ENCODE measurements at regions not wholly inside any gene's neighbourhood (a gene's known extent, or its start where the extent isn't known, plus 50 kb on each side); places are given as distances from the start of the nearest gene placed in this dataset.

DNA sequence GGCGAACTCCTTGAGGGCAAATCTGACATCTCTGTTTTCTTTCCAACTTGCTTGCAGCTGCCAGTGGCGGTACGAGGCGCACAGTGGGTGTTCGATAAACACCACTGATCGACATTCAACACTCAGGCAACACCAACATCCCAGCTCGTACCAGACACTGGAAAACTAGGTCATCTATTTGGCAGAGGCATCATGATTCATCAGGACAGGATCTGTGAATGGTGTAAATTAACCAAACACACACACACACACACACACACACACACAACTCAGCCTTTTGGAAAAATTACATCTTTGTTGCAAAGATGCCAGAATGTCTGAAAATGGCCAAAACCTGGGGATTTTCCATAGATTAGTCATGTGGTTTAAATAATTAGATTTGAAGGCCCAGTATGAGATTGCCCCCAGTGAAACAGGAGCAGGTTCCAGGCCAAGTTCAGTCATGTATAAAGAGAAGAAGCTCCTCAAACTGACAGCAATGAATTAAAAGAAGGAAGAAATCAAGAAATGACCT, 150.5 kb upstream of the NCKAP5 start:
- H3K4me3 ChIP-seq (ENCODE audit: low read depth, low read length, poor library complexity, severe bottlenecking) = no peak overlapping the region
- H3K9me3 ChIP-seq (ENCODE audit: low read length) = no peaks in the 10 kb centered on the region
- TF ChIP-seq, protein P1, sequence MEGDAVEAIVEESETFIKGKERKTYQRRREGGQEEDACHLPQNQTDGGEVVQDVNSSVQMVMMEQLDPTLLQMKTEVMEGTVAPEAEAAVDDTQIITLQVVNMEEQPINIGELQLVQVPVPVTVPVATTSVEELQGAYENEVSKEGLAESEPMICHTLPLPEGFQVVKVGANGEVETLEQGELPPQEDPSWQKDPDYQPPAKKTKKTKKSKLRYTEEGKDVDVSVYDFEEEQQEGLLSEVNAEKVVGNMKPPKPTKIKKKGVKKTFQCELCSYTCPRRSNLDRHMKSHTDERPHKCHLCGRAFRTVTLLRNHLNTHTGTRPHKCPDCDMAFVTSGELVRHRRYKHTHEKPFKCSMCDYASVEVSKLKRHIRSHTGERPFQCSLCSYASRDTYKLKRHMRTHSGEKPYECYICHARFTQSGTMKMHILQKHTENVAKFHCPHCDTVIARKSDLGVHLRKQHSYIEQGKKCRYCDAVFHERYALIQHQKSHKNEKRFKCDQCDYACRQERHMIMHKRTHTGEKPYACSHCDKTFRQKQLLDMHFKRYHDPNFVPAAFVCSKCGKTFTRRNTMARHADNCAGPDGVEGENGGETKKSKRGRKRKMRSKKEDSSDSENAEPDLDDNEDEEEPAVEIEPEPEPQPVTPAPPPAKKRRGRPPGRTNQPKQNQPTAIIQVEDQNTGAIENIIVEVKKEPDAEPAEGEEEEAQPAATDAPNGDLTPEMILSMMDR (conservative IDR thresholded peaks at IDR 0.05; ENCODE audit: low read length) = no peak
- TF ChIP-seq EZH2phosphoT487 (IDR thresholded peaks at IDR 0.05; ENCODE audit: borderline replicate concordance, low read depth, low read length) = no peak
- H3K4me1 ChIP-seq (ENCODE audit: insufficient read depth, low read length, poor library complexity, severe bottlenecking) = no peaks in the 10 kb centered on the region
- H3K79me2 ChIP-seq (ENCODE audit: insufficient read depth, low read depth, low read length) = no peaks in the 10 kb centered on the region
- intact Hi-C loops (cut with micrococcal nuclease; ENCODE audit: unreplicated experiment) = no loop called here
- no peaks in the 10 kb centered on the region for H4K20me1 ChIP-seq (ENCODE audit: insufficient read depth, low read length)
- no peaks in the 10 kb centered on the region for H3K36me3 ChIP-seq (ENCODE audit: insufficient read depth, low read length)
- CTCF ChIA-PET (ENCODE audit: unreplicated experiment) = no interaction called here
- H3K4me2 ChIP-seq (ENCODE audit: low read length) = no peak overlapping the region
- H2AFZ ChIP-seq (ENCODE audit: low read length) = no peak overlapping the region
- no peak overlapping the region for H3K27ac ChIP-seq (ENCODE audit: low read depth, low read length, poor library complexity, severe bottlenecking)
- no TSS peak for BruUV-seq (replicated peaks)
- POLR2A ChIA-PET = no interaction called here
- no peaks in the 10 kb centered on the region for H3K9me2 ChIP-seq (ENCODE audit: insufficient read depth, low read length)
- DNase-seq (ENCODE audit: low spot score) = no peak

DNA sequence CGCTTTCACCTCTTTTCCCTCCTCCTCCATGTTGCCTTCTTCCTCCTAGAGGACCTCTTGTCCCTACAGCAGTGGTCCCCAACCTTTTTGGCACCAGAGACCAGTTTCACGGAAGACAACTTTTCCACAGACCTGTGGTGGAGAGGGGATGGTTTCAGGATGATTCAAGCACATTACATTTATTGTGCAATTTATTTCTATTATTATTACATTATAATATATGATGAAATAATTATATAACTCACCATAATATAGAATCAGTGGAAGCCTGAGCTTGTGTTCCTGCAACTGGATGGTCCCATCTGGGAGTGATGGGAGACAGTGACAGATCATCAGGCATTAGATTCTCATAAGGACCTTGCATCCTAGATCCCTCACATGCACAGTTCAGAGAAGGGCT, 152.2 kb upstream of the NCKAP5 start:
- Histone ChIP-seq H2AFZ (ENCODE audit: low read length) (no peak overlapping the region), H3K4me2 (ENCODE audit: low read length) (no peak overlapping the region), H3K4me1 (ENCODE audit: insufficient read depth, low read length, poor library complexity, severe bottlenecking) (no peaks in the 10 kb centered on the region), H3K36me3 (ENCODE audit: insufficient read depth, low read length) (no peaks in the 10 kb centered on the region), H3K27ac (ENCODE audit: low read depth, low read length, poor library complexity, severe bottlenecking) (no peak overlapping the region), H3K4me3 (ENCODE audit: low read depth, low read length, poor library complexity, severe bottlenecking) (no peak overlapping the region), H4K20me1 (ENCODE audit: insufficient read depth, low read length) (no peaks in the 10 kb centered on the region), H3K79me2 (ENCODE audit: insufficient read depth, low read depth, low read length) (no peaks in the 10 kb centered on the region), H3K9me3 (ENCODE audit: low read length) (no peaks in the 10 kb centered on the region), H3K9me2 (ENCODE audit: insufficient read depth, low read length) (no peaks in the 10 kb centered on the region)
- TF ChIP-seq, protein P1 (conservative IDR thresholded peaks at IDR 0.05; ENCODE audit: low read length) = no peak
- TF ChIP-seq EZH2phosphoT487 (IDR thresholded peaks at IDR 0.05; ENCODE audit: borderline replicate concordance, low read depth, low read length) = no peak
- CTCF ChIA-PET (ENCODE audit: unreplicated experiment) = no interaction called here
- no TSS peak for BruUV-seq (replicated peaks)
- POLR2A ChIA-PET = no interaction called here
- intact Hi-C loops (cut with micrococcal nuclease; ENCODE audit: unreplicated experiment) = no loop called here
- DNase-seq (ENCODE audit: low spot score) = no peak

DNA sequence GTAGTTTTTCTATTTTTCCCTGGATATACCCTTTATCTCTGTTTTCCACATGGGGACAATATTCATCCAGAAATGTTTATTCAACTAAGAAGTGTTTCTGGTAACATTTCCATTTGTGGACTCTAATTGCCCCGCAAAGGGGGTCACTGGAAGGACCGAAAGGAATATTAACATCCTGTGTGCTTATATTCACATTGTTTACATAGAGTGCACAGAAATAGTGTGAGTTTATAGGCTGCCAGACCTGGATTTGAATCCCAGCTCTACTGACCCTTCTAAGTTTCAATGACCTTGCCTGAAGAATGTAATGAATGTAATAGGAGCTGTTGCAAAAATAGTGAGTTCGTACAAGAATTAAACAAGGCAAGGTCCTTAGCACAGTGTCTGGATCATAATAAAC, 152.9 kb upstream of the NCKAP5 start:
- ChIA-PET POLR2A (no interaction called here), CTCF (ENCODE audit: unreplicated experiment) (no interaction called here)
- intact Hi-C loops (cut with micrococcal nuclease; ENCODE audit: unreplicated experiment) = no loop called here
- Histone ChIP-seq H3K4me1 (ENCODE audit: insufficient read depth, low read length, poor library complexity, severe bottlenecking) (no peaks in the 10 kb centered on the region), H3K4me3 (ENCODE audit: low read depth, low read length, poor library complexity, severe bottlenecking) (no peak overlapping the region), H4K20me1 (ENCODE audit: insufficient read depth, low read length) (no peaks in the 10 kb centered on the region), H3K4me2 (ENCODE audit: low read length) (no peak overlapping the region), H3K36me3 (ENCODE audit: insufficient read depth, low read length) (no peaks in the 10 kb centered on the region), H3K79me2 (ENCODE audit: insufficient read depth, low read depth, low read length) (no peaks in the 10 kb centered on the region), H3K9me3 (ENCODE audit: low read length) (no peaks in the 10 kb centered on the region), H3K27ac (ENCODE audit: low read depth, low read length, poor library complexity, severe bottlenecking) (no peak overlapping the region), H2AFZ (ENCODE audit: low read length) (no peak overlapping the region), H3K9me2 (ENCODE audit: insufficient read depth, low read length) (no peaks in the 10 kb centered on the region)
- DNase-seq (ENCODE audit: low spot score) = no peak
- TF ChIP-seq EZH2phosphoT487 (IDR thresholded peaks at IDR 0.05; ENCODE audit: borderline replicate concordance, low read depth, low read length) = no peak
- TF ChIP-seq, protein P1 (conservative IDR thresholded peaks at IDR 0.05; ENCODE audit: low read length) = no peak
- BruUV-seq (replicated peaks) = no TSS peak
